NCI-H1048 (cell line): ENCODE measurements at regions not wholly inside any gene's neighbourhood (a gene's known extent, or its start where the extent isn't known, plus 50 kb on each side); places are given as distances from the start of the nearest gene placed in this dataset.

Experiments used
- DNase-seq: peaks from one replicate; lab custom pipeline; 2025; lab: John Stamatoyannopoulos, UW

DNA sequence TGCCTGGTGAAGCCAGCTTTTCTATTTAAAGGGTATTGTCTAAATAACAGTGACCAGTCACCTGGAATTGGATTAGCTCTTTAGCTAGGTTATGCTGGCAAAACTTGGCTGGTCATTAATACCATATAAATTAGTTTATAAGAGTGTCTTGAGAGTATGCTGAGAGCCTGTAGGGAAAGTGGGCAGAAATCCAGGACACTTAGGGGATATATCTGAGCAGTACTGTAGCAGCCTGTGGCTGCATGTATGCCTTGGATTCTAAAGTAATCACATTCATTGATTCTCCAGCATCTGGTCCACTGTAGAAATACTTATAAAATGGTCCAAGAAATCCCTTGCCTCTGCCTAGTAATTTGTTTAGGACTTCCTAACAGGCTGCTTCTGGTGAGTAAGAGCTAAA is 288.9 kb upstream of the DMAC1 start:
- DNase-seq, result no peak

DNA sequence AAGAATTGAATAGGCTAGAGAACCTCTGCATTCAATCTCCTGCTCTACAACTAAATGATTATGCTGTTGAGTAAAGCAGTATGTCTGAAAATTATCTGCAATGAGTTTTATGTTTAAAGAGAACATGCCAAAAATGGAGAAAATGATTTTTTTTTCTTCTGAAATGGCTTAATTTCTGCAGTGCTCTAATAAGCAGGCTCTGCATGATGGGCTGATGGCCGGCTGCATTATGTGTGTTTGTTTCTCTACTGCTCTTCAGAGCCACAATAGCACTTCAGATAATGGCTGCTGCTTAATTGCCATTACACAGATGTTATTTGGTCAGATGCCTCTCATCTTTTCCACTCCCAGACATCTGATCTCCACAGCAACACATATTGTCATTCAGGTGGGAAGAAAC is 286.4 kb upstream of the DMAC1 start:
- DNase-seq, result no peak

DNA sequence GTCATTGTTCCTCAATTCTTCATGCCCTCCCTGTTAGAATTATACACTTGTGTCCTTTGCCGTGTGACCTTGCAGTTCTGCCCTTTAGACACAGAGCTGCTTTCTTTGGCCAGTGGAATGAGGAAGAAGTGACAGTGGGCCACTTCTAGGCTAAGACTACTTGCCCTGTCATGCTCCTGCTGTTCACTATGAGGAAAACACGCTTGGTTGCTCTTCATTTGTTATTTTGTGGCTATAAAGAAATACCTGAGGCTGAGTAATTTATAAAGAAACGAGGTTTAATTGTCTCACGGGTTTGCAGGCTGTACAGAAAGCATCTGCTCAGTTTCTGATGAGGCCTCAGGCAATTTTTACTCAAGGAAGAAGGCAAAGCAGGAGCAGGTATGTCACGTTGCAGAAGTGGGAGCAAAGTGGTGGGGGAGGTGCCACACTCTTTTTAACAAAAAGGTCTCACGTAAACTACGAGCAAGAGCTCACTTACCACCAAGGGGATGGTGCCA is 279.1 kb upstream of the DMAC1 start:
- DNase-seq, result peak; percentile 3

DNA sequence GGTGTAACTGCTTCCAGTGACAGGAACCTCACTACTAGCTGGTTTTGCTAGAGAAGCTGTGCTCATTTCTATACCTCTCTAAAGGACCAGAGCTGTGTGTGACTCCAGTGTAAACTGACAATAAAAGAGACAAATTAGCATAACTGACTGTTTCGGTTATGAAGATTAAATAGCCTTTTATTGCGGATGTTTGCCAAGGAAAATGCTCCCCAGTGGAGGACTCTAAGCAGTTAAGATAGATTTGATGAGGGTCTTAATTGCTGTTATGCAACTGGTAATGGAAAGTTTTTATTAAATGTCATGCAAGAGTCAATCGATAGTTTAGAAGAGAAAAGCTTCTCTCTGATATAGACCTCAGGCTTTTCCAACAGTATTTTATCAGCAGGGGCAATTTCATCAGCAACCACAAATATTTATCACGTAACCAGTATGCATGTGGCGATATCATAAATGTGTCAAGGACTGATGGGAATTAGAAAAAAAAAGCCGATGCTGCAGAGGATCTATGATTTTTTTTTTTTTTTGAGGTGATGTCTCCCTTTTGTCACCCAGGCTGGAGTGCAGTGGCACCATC is 275.2 kb upstream of the DMAC1 start:
- no peak for DNase-seq

DNA sequence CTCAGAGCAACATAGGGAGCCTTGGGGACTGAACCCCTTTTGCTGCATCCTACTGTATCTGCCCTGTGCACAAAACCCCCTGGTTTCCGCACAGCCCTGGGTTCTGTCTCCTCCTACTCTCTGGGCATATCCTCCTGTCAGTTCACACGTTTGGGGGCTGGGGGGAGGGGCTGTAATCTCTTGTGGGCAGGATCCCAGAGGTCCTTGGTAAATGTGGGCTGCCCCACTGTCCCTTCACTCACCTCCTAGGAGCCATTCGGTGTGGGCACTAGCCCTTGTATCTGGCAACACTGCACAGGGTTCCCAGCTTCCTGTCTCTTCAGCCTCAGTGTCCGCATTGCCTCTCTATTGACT is 271.8 kb upstream of the DMAC1 start:
- no peak for DNase-seq

DNA sequence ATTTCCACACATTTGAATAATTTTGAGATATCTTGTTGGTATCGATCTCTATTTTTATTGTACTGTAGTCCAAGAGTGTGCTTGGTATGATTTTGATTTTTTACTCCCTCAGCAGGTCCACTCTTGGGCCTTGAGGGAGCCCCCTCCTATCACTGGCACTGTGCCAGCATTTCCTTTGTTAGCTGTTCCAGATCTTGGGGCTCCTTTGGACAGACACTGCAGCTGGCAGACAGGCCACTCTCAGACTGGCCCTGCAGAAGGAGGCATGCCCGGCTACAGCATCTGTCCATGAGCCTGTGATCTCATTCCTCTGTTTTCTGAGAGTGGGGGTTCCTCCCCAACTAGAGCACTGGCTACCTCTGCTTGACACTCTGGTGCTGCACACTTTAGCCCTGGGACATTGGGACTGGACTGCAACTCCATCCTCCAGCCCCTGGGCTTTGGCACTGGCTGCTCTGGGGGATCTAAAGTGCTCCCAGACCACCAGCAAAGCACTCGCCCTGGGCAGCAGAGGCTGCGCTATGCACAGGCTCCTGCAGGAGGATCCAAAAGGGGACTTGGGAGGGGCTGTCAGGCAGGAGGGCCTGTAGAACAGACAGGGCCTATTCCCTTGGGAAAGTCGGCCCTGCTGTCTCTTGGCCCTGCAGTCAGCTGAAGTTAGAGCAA is 271.3 kb upstream of the DMAC1 start:
- no peak for DNase-seq

DNA sequence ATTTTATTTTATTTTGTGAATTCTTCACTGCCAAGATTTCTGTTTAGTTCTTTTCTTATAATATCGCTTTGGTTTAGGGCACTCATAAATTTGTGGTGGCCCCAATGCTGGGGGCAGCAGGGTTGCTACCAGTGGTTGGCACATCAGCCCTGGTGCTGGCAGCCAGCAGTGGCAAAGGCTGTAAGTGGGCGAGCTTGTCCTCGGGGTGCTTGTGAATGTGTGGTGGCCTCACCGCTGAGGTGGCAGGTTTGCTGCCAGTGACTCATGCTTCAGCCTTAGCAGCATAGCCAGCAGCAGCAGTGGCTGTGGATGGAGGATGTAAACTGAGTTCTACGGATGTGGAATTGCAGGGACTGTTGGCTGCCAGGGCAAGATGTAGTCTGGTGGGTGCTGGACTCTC is 262.9 kb upstream of the DMAC1 start:
- DNase-seq, result no peak

DNA sequence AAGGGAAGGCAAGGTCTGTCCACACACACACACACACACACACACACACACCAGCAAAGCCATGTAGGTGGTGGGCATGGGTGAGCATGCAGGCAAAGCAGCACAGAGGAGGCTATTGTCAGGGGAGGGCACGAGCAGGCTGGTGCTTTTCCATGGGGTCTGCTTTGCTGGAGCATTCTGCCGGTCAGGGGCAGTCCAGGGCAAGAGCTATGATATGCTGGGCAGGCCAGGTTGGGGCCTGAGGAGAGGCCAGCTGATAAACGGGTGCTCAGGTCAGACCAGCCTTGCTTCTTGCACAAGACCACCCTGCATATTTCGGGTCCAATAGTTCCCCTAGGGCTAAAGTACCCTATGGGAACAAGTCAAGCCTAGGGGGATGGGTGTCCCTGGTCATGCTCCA is 253.9 kb upstream of the DMAC1 start:
- no peak for DNase-seq

DNA sequence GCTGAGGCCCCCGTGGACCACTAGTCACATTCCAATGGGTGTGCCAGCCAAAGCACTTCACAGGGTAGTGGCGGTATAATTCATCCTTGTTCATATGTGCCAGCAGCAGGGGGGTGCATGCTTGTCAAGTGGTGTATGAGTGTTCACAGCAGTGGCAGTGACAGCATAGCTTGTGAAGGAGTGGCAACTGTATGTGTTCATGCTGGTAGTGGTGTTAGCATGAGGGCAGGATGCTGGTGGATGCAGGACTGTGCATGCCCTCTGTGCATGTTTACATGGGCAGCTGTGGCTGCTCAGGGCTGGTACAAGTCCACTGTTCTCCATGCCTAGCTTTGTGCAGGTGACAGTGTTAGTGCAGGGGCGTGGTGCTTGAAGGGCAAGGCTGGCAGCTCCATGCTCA is 253.4 kb upstream of the DMAC1 start:
- DNase-seq, result no peak

DNA sequence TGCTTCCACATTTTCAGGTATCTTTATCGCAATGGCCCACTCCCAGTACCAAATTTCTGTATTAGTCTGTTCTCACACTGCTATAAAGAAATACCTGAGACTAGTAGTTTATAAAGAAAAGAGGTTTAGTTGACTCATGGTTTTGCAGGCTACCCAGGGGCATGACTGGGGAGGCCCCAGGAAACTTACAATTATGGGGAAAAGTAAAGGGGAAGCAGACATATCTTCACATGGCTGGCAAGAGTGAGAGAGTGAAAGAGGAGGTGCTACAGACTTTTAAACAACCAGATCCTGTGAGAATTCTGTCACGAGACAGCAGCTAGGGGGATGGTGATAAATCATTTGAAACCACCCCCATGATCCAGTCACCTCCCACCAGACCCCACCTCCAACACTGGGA is 238.2 kb upstream of the DMAC1 start:
- no peak for DNase-seq

DNA sequence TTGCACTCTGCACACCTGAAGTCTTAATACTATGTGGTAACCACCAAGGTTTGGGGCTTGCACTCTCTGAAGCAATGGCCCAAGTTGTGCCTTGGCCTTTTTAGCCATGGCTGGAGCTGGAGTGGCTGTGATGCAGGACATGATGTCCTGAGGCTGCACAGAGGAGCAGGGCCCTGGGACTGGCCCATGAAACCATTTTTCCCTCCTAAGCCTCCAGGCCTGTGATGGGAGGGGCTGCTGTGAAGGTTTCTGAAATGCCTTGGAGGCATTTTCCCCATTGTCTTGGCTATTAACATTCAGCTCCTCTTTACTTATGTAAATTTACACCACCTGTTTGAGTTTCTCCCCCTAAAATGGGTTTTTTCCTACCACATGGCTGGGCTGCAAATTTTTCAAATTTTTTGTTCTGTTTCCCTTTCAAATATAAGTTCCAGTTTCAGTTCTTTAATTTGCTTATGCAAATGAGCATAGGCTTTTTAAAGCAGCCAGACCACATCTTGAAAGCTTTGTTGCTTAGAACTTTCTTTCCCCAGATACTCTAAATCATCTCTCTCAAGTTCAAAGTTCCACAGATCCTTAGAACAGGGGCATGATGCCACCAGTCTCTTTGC is 237.4 kb upstream of the DMAC1 start:
- DNase-seq, result no peak

DNA sequence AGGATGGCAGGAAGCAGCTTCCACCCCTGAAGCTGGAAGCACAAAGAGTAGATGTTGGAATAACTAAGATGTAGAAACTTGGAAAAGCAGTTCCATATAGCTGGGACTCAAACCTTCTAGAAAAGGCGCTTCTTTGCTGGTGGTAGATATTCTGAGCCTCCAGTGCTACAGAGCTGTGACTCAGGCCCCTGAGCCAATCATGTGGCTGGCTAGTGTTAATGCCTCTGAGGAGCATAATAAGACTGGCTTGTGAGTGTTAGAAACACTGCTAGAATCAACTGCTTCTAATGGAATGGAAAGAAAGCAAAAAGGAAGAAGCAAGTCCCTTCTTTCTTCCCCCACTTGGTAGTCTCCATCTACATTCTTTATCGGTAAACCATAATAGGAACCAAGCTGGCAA is 234.2 kb upstream of the DMAC1 start:
- no peak for DNase-seq

DNA sequence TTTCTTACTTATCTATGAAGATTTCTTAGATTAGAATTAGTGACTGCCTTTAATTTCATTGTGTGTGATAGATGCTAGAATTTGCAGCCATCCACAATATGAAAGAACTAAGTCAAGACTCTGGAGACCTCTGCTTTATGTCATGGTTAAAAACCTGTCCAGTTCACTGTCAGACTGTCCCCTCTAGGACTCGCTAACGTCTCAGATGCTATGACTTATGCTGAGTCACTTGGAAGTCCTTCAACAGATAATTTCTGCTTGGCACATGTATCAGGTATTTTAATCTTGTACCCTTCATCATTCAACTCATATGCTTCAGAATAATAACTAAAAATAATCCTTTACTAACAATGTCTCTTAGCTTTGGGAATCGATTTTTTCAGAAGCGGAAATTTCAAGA is 230.5 kb upstream of the DMAC1 start:
- DNase-seq, result no peak

DNA sequence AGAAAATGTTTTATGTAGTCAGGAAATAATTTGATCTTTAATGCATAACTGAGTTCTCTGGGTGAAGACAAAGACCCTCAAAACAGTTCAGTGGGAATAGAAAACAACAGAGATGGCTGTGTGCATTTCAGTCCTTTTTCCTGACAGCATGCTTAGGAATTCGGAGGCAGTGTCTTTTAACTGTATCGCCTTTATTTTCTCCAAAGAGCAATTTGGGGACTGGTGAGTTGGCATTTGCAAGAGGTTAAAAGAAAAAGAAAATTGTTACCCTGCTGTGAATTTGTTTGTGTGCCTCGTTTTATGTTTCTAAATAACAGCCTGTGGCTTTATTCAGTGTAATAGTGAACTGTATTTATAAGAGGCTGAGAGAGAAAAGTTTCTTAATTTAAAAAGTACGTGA is 227.8 kb upstream of the DMAC1 start:
- DNase-seq, result no peak

DNA sequence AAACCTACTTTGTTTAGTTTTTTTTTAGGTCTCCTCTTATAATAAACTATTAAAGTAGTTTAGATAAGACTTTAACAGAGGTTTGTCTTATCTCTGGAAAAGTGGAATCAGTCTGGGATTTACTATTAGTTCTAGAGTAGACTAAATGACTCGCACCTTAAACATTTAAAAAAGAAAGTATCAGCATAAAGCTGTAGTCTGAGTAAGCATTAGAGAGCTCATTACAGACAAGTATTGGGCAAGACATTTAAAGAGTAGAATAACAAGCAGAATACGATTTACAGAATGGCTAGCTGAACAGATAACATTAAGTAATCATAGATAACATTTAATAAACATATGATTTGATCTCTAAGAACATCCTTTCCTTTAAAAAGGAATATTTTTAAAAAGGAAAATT is 226.0 kb upstream of the DMAC1 start:
- no peak for DNase-seq

DNA sequence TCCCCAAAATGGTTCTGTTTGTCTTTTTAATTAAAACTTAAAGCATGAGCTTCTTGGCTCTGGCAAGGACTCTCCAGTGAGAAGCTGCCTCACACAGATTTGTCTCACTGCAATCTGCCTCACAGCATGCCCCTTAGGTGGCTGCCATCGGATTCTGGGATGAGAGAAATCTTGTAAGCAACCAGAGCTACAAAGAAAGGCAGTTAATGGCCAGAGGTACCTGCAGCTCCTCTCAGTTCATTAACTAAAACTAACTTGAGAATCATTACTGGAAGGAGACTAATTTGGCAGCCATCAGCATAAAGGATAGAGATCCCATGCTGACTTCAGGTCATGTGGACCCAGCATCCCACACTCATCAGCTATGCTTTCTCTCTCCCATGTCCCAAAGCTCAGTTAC is 220.6 kb upstream of the DMAC1 start:
- no peak for DNase-seq

DNA sequence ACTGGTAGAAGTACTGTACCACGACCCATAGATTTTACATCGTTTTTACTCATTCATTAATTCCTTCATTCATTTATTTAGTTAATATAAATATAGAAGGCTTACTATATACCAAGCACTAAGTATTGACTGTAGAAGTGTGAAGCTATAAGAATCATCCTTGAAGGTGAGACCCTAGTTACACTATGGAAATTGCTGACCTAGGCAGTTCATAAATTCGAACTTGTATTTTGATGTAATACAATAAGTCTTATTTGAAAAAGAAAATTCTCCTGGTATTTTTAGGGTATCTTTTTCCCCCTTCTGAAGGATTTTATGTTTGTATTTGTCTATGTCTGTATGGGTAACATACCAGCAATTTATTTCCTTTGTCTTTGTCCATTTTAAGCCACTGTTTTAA is 220.1 kb upstream of the DMAC1 start:
- DNase-seq, result no peak

DNA sequence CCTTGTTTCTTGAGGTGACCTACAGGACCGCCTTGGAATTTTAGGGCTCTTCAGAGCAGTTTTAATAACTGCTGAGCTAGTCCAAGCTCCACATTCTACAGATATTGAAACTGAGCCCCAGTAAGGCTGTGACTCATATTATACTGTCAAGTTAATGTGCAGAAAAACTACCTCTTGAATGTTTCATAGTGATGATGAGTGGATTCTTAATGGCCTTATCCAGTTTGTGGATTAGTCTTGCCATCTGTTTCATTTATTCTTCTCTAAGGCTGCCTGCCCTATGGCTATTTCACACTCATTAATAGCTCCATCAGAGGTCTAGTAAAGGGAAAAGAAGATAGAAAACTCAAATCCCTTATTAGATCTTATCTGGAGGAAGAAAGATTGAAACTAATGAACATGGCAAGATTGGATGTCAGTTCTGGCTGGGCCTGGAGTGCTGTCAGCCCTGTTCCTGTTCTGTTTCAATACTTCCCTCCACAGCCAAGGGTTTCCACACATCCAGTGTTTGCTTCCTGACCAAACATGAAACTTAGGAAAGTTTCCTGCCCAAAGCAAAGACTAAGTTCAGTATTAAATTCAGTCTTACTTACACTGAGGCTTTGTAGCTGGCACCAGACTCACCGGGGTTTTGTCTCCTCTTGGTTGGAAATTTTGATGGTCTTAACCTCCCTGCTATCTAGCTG is 215.6 kb upstream of the DMAC1 start:
- DNase-seq, result no peak

DNA sequence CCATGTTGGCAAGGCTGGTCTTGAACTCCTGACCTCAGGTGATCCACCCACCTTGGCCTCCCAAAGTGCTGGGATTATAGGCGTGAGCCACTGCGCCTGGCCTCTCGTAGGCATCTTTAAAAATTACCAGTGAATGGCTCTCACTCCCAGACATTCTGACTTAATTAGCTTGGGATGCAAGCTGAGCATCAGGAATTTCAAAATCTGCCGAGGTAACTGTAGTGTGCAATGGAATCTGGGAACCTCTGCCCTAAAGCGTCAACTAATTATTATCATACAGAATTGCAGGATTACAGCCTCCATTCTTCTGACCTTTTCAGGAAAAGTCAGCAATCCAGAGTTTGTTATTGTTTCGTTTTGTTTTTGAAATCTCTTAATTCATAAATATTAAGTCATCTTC is 213.4 kb upstream of the DMAC1 start:
- no peak for DNase-seq

DNA sequence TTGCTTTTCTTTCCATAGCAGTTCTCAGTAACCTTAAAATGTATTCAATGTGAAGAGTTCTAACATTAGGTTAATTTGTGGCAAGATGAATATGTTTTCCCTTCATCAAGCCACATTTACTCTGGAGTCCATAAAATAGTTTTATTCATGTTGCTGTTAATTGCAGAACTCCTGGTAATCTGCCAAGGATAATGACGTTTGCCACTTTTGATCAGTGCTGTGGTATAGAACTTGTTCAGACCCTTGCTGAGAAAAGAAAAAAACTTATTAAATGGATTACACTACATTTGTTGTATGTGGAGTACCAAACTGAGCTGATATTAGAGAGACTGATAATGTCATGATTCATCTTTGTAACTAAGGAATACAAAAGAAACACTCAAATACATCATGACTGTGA is 212.4 kb upstream of the DMAC1 start:
- DNase-seq, result no peak

DNA sequence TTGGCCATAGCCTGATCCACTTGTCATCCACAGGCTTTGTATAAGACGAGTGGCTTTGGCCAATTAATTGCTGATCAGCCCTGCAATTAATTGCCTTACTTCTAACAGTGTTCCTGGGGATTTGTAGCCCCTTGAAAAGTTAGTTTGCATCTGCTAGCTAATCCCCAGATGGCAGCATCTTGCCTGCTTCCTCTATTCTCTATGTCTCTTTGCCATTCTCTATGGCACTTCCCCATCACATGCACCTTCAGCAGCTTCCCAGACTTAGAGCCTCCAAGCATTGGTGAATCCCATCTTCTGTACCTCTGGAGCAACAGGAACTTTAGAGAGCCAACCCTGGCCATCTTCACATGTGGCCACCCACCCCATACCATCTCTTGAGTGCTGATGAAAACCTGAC is 197.0 kb upstream of the DMAC1 start:
- DNase-seq, result no peak

DNA sequence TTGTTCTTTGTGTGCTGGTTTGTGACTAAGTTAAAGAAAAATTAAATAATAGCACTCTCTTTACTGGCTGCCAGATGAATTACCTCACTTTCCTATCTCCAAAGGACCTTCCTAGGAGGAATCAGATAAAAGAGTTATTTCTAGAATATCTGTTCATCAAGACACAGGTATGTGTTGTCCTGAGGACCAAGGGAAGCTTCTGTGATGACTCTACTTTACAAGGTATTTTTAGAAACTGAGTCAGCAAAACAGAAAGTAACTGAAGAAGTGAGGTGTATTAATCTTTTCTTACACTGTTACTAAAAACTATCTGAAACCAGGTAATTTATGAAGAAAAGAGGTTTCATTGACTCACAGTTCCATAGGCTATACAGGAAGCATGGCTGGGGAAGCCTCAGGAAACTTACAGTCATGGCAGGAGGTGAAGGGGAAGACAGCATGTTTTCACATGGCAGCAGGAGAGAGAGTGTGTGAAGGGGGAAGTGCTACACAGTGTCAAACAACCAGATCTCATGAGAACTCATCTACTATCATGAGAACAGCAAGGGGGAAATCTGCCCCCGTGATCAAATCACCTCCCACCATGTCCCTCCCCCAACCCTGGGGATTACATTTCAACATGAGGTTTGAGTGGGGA is 189.2 kb upstream of the DMAC1 start:
- no peak for DNase-seq

DNA sequence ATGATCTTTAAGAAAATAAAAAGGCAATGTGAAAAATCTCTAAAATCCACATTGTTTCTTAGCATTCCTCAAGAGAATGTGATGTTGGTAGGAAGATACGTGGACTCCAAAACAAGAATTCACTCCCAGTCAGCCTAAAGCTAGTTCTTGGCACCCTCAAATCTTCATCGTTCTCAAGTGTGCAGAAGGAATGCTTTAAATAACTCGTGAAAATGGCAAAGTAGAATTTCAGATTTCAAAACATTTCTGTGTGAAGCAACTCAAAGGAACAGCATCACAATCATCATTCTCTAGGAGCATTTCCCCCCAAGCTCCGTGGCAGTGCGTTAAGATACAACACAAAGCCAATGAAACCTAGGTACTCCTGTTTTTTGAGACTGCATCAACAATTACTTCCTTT is 185.1 kb upstream of the DMAC1 start:
- DNase-seq, result no peak
